ENCODE measurements at regions not wholly inside any gene's neighbourhood (a gene's known extent, or its start where the extent isn't known, plus 50 kb on each side); places are given as distances from the start of the nearest gene placed in this dataset.
"Not testable (repeated sequence)": the region's sequence is repeated elsewhere in the genome, so short reads cannot be mapped to it uniquely, and the experiment has no call there.

- TF ChIP-seq POLR2A (IDR thresholded peaks at IDR 0.05) (no peak), CTCF (IDR thresholded peaks at IDR 0.05) (no peak)
- H3K4me3 ChIP-seq (ENCODE audit: low read depth, poor library complexity, severe bottlenecking): no peak overlapping the region
- no peak for DNase-seq (ENCODE audit: low spot score in 2 of 2)
- intact Hi-C loops (cut with DNase I; ENCODE audit: low total_unique reads): no loop called here
- 68 to 79% methylated on average over 1 of the region's 1 CpG for WGBS, 2 donors
These were observed 111.6 kb upstream of the EYA4 start for GRCh38 chr6:133129556-133129955.

- WGBS, 2 donors: 48 to 66% methylated on average over 2 of the region's 2 CpGs
- intact Hi-C loops (cut with DNase I; ENCODE audit: low total_unique reads): no loop called here
- TF ChIP-seq CTCF (IDR thresholded peaks at IDR 0.05) (no peak), POLR2A (IDR thresholded peaks at IDR 0.05) (no peak)
- H3K4me3 ChIP-seq (ENCODE audit: low read depth, poor library complexity, severe bottlenecking): no peak overlapping the region
- DNase-seq (ENCODE audit: low spot score in 2 of 2): no peak
These were observed 110.3 kb upstream of the EYA4 start for GRCh38 chr6:133130863-133131262.

GRCh38 chr6:133131621-133132465, 109.3 kb upstream of the EYA4 start:
- no peak for DNase-seq (ENCODE audit: low spot score in 2 of 2)
- 69 to 70% methylated on average over 10 of the region's 10 CpGs for WGBS, 2 donors
- intact Hi-C loops (cut with DNase I; ENCODE audit: low total_unique reads): no loop called here
- TF ChIP-seq POLR2A (IDR thresholded peaks at IDR 0.05): no peak
- no peak for TF ChIP-seq CTCF (IDR thresholded peaks at IDR 0.05)
- H3K4me3 ChIP-seq (ENCODE audit: low read depth, poor library complexity, severe bottlenecking): no peak overlapping the region

GRCh38 chr6:133132466-133132971, 108.6 kb upstream of the EYA4 start:
- TF ChIP-seq POLR2A (IDR thresholded peaks at IDR 0.05) (no peak), CTCF (IDR thresholded peaks at IDR 0.05) (no peak)
- DNase-seq (ENCODE audit: low spot score in 2 of 2): no peak
- 70 to 75% methylated on average over 12 of the region's 12 CpGs for WGBS, 2 donors
- H3K4me3 ChIP-seq (ENCODE audit: low read depth, poor library complexity, severe bottlenecking): no peak overlapping the region
- intact Hi-C loops (cut with DNase I; ENCODE audit: low total_unique reads): no loop called here

GRCh38 chr6:133136177-133136880, 104.8 kb upstream of the EYA4 start:
- WGBS, 2 donors: 10 to 27% methylated on average over 1 of the region's 1 CpG
- no peak for DNase-seq (ENCODE audit: low spot score in 2 of 2)
- intact Hi-C loops (cut with DNase I; ENCODE audit: low total_unique reads): no loop called here
- no peak for TF ChIP-seq POLR2A (IDR thresholded peaks at IDR 0.05)
- no peak for TF ChIP-seq CTCF (IDR thresholded peaks at IDR 0.05)
- no peak overlapping the region for H3K4me3 ChIP-seq (ENCODE audit: low read depth, poor library complexity, severe bottlenecking)

GRCh38 chr6:133147470-133148184, 93.5 kb upstream of the EYA4 start:
- intact Hi-C loops (cut with DNase I; ENCODE audit: low total_unique reads); H3K4me3 ChIP-seq (ENCODE audit: low read depth, poor library complexity, severe bottlenecking); DNase-seq (ENCODE audit: low spot score in 2 of 2): not testable (repeated sequence)
- WGBS, 2 donors: 89 to 97% methylated on average over 30 of the region's 30 CpGs
